Neuronal stem cell (in vitro differentiated cells): ENCODE measurements at regions not wholly inside any gene's neighbourhood (a gene's known extent, or its start where the extent isn't known, plus 50 kb on each side); places are given as distances from the start of the nearest gene placed in this dataset.
A peak's percentile ranks its signal among the peaks of the same experiment; 100 is the strongest.

Source experiments
- DNase-seq: peaks from one replicate; pipeline ENCODE4 v3.0.0-alpha.2; 2013; ENCODE audit warnings: low spot score
- H2AFZ ChIP-seq: one replicate; pipeline ENCODE4 v1.6.1; 2013; ENCODE audit warnings: mild to moderate bottlenecking, low read length, inconsistent platforms
- H2AK5ac ChIP-seq: 2 replicates; pipeline ENCODE4 v1.6.1; 2013; ENCODE audit warnings: low read depth, mild to moderate bottlenecking, inconsistent platforms, low read length, moderate library complexity, mixed read lengths
- H2BK120ac ChIP-seq: 2 replicates; pipeline ENCODE4 v1.6.1; 2013; ENCODE audit warnings: low read depth, mild to moderate bottlenecking, inconsistent platforms, low read length, moderate library complexity, mixed read lengths
- H2BK12ac ChIP-seq: one replicate; pipeline ENCODE4 v1.6.1; 2013; ENCODE audit warnings: low read length, inconsistent platforms
- H2BK15ac ChIP-seq: 2 replicates; pipeline ENCODE4 v1.6.1; 2013; ENCODE audit warnings: mild to moderate bottlenecking, low read length, inconsistent platforms, mixed read lengths
- H2BK5ac ChIP-seq: one replicate; pipeline ENCODE4 v1.6.1; 2013; ENCODE audit warnings: inconsistent platforms, mild to moderate bottlenecking, low read length, moderate library complexity
- H3K14ac ChIP-seq: one replicate; pipeline ENCODE4 v1.6.1; 2013; ENCODE audit warnings: low read length, inconsistent platforms
- H3K18ac ChIP-seq: 2 replicates; pipeline ENCODE4 v1.6.1; 2013; ENCODE audit warnings: low read length, inconsistent platforms
- H3K23ac ChIP-seq: 2 replicates; pipeline ENCODE4 v1.6.1; 2013; ENCODE audit warnings: low read depth, mild to moderate bottlenecking, mixed read lengths, low read length, inconsistent platforms; ENCODE audit not compliant: poor library complexity
- H3K27ac ChIP-seq: replicated peaks from 3 replicates; pipeline ENCODE4 v1.5.1; 2013; ENCODE audit warnings: low read length, inconsistent platforms
- H3K27me3 ChIP-seq, 3 experiments: 2 replicates each; pipeline ENCODE4 v1.6.1; 2013; ENCODE audit warnings: low read length in 3 of 3, mild to moderate bottlenecking in 2 of 3, inconsistent platforms in 1 of 3, low read depth in 1 of 3, mixed read lengths in 1 of 3, moderate library complexity in 1 of 3; ENCODE audit not compliant: control insufficient read depth in 3 of 3, insufficient read depth in 3 of 3
- H3K36me3 ChIP-seq, 2 donors: replicated peaks in 1 of 2; 2 replicates each; pipeline ENCODE4 v1.6.1; 2013; ENCODE audit warnings: low read length in 2 of 2; ENCODE audit not compliant: control insufficient read depth in 2 of 2, insufficient read depth in 2 of 2
- H3K4ac ChIP-seq: 2 replicates; pipeline ENCODE4 v1.6.1; 2013; ENCODE audit warnings: inconsistent platforms, mild to moderate bottlenecking, low read length, moderate library complexity
- H3K4me1 ChIP-seq, 2 donors: 1 replicate in 1 of 2; 2 replicates in 1 of 2; pipeline ENCODE4 v1.6.1; 2013; ENCODE audit warnings: low read length in 2 of 2, low read depth in 1 of 2; ENCODE audit not compliant: control insufficient read depth in 2 of 2, insufficient read depth in 1 of 2
- H3K4me2 ChIP-seq: one replicate; pipeline ENCODE4 v1.6.1; 2013; ENCODE audit warnings: mild to moderate bottlenecking, low read length, inconsistent platforms; ENCODE audit not compliant: insufficient read depth, poor library complexity, severe bottlenecking
- H3K4me3 ChIP-seq, 2 donors: 2 replicates each; pipeline ENCODE4 v1.5.1; 2013; ENCODE audit warnings: low read length in 2 of 2, mild to moderate bottlenecking in 2 of 2, inconsistent platforms in 1 of 2, moderate library complexity in 1 of 2
- H3K79me1 ChIP-seq: one replicate; pipeline ENCODE4 v1.6.1; 2013; ENCODE audit warnings: low read depth, mild to moderate bottlenecking, inconsistent platforms, low read length, moderate library complexity
- H3K9ac ChIP-seq: one replicate; pipeline ENCODE4 v1.6.1; 2013; ENCODE audit warnings: mild to moderate bottlenecking, low read depth, low read length, inconsistent platforms; ENCODE audit not compliant: poor library complexity
- H3K9me3 ChIP-seq, 2 donors: replicated peaks in 1 of 2; 2 replicates each; pipeline versions ENCODE3 to v1.6.1; 2013; ENCODE audit warnings: low read length in 2 of 2, mild to moderate bottlenecking in 2 of 2, inconsistent platforms in 1 of 2, low read depth in 1 of 2, mixed read lengths in 1 of 2, moderate library complexity in 1 of 2; ENCODE audit not compliant: control insufficient read depth in 2 of 2, insufficient read depth in 1 of 2
- H4K8ac ChIP-seq: one replicate; pipeline ENCODE4 v1.6.1; 2013; ENCODE audit warnings: low read depth, mild to moderate bottlenecking, inconsistent platforms, low read length, moderate library complexity
- H4K91ac ChIP-seq: one replicate; pipeline ENCODE4 v1.6.1; 2013; ENCODE audit warnings: low read length, low read depth, mild to moderate bottlenecking, inconsistent platforms; ENCODE audit not compliant: poor library complexity
- WGBS, 2 donors: extraction: QIAGEN DNeasy Blood & Tissue Kit; methylation state at CpG; one replicate each; pipeline ENCODE4 v1.1.7; 2013; ENCODE audit warnings: missing lambda C conversion rate in 2 of 2, mixed read lengths in 1 of 2; ENCODE audit not compliant: insufficient read length in 2 of 2, insufficient replicate concordance in 1 of 2; ENCODE audit errors: extremely low coverage in 2 of 2; 5-methylcytosine and 5-hydroxymethylcytosine counted together

DNA sequence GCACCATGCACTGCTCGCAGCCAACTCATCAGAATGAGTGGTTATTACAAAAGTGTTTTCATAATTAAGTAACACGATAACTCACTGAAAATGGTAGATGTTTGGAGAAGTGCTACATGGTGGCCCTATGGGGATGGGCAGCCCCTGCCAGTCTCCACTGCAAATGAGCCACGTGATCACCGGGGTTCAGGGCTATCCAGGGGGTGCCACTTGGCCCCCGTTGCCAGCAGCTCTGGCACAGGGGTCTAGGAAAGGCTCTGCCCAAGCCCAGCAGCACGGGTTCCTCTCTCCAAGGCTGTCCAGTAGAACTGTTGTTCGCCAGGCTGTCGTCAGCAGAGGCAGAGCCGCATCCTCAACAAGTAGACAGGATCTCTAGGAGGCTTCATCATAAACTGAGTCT is 382.1 kb upstream of the B3GAT1 start:
- no peak overlapping the region for H2AK5ac ChIP-seq
- no peak overlapping the region for H2AFZ ChIP-seq
- H2BK15ac ChIP-seq: peak overlapping the region; percentile 5
- H3K23ac ChIP-seq: no peak overlapping the region
- H3K9me3 ChIP-seq: no peaks in the 10 kb centered on the region
- H4K91ac ChIP-seq: no peak overlapping the region
- H3K4me3 ChIP-seq: no peak overlapping the region
- H3K4me2 ChIP-seq: no peak overlapping the region
- no peak overlapping the region for H3K4ac ChIP-seq
- peaks cover 0 to 20% of the 10 kb centered on the region in 2 donors for H3K4me1 ChIP-seq
- peaks cover 0 to 8% (median 0%) of the 10 kb centered on the region in 3 experiments for H3K27me3 ChIP-seq
- H3K18ac ChIP-seq: no peak overlapping the region
- DNase-seq: no peak
- H2BK120ac ChIP-seq: no peak overlapping the region
- H3K79me1 ChIP-seq: no peaks in the 10 kb centered on the region
- H3K14ac ChIP-seq: no peak overlapping the region
- H2BK5ac ChIP-seq: peak overlapping the region; percentile 12
- H4K8ac ChIP-seq: no peak overlapping the region
- no CpG with 5 or more reads among the region's 9 CpGs for WGBS, 2 donors
- no peaks in the 10 kb centered on the region for H3K36me3 ChIP-seq
- H3K9ac ChIP-seq: no peak overlapping the region
- no peak overlapping the region for H3K27ac ChIP-seq
- H2BK12ac ChIP-seq: no peak overlapping the region

DNA sequence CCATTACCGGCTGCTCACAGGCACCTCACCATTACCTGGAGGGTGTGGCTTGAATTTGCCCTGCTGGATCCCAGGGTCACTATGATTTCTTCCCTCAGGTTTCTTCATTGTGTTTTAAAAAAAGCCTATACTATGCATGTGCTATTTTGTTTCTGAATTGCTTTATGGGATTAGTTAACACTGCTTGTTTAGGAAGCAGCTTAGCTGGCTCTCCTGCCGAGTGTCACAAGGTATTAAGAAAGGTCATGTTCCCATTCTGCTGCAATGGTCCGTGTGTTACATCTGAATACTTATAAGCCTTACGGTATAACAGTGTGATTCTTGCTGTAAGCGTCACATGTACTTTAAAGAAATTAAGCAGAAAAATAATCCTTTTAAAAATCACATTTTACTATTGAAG is 380.6 kb upstream of the B3GAT1 start:
- Histone ChIP-seq H4K8ac (no peak overlapping the region), H3K27ac (no peak overlapping the region), H3K36me3 (no peaks in the 10 kb centered on the region), H3K18ac (no peak overlapping the region), H3K14ac (no peak overlapping the region), H3K9ac (no peak overlapping the region), H3K4me3 (no peak overlapping the region), H3K23ac (no peak overlapping the region), H3K27me3 (peaks cover 0 to 8% (median 0%) of the 10 kb centered on the region in 3 experiments), H2BK12ac (no peak overlapping the region), H2AK5ac (no peak overlapping the region), H2BK120ac (no peak overlapping the region), H3K4ac (no peak overlapping the region), H3K4me2 (peak overlapping the region; percentile 11), H3K4me1 (peaks cover 0 to 17% of the 10 kb centered on the region in 2 donors), H2BK15ac (no peak overlapping the region), H2BK5ac (no peak overlapping the region), H2AFZ (no peak overlapping the region), H4K91ac (no peak overlapping the region), H3K9me3 (no peaks in the 10 kb centered on the region), H3K79me1 (no peaks in the 10 kb centered on the region)
- no peak for DNase-seq
- no CpG with 5 or more reads among the region's 5 CpGs for WGBS, 2 donors

DNA sequence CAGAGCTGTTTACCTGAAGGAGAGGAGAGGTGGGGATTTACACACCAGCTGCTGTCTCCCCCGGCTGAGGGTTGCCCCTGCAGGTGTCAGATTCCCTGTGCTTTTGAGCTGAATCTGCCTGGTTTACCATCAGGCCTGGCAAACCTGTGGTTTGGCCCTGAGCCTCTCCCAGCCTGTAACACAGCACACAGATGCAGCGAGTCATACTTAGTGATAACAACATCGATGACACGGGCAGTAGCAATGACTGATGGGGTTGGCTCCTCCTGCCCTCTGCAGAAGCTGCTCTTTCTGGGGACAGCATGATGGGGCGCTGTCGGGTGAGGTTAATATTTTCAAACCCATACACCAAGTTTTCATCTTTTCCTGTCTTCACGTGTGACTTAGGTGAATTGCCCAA is 380.0 kb upstream of the B3GAT1 start:
- H3K14ac ChIP-seq: peak overlapping the region; percentile 75
- no peak overlapping the region for H3K27ac ChIP-seq
- peaks cover 0 to 8% (median 0%) of the 10 kb centered on the region in 3 experiments for H3K27me3 ChIP-seq
- H3K4ac ChIP-seq: no peak overlapping the region
- H2AK5ac ChIP-seq: peak overlapping the region; percentile 45
- WGBS, 2 donors: no CpG with 5 or more reads among the region's 7 CpGs
- H2BK5ac ChIP-seq: no peak overlapping the region
- H2AFZ ChIP-seq: no peak overlapping the region
- H3K4me1 ChIP-seq: peaks cover 0 to 17% of the 10 kb centered on the region in 2 donors
- H3K23ac ChIP-seq: no peak overlapping the region
- peak overlapping the region; percentile 75 for H2BK12ac ChIP-seq
- H4K91ac ChIP-seq: no peak overlapping the region
- no peak overlapping the region for H3K4me3 ChIP-seq
- H4K8ac ChIP-seq: no peak overlapping the region
- H2BK15ac ChIP-seq: peak overlapping the region; percentile 74
- no peak for DNase-seq
- no peaks in the 10 kb centered on the region for H3K79me1 ChIP-seq
- no peak overlapping the region for H2BK120ac ChIP-seq
- no peak overlapping the region for H3K9ac ChIP-seq
- no peaks in the 10 kb centered on the region for H3K36me3 ChIP-seq
- peak overlapping the region; percentile 78 for H3K18ac ChIP-seq
- no peaks in the 10 kb centered on the region for H3K9me3 ChIP-seq
- no peak overlapping the region for H3K4me2 ChIP-seq

DNA sequence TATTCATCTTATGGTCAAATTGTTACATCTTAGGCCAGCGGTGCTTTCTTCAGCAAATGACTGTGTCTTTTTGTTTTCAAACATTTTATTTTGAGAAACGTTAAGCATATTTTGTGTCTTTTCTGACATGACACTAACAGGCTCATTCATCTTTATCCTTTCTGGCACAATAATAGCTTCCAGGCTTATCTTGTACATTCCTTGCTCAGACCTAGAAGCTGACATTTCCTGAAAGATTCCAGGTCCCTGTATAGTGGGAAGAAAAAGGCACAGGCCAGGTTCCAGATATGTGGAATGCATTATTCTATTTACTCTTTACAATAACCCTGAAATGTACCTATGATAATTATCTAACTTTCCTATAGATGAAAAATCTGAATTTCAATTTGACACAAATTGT is 379.1 kb upstream of the B3GAT1 start:
- Histone ChIP-seq H3K4me3 (no peak overlapping the region), H3K4me1 (peaks cover 0 to 17% of the 10 kb centered on the region in 2 donors), H2BK5ac (no peak overlapping the region), H3K36me3 (no peaks in the 10 kb centered on the region), H3K23ac (no peak overlapping the region), H3K18ac (no peak overlapping the region), H2AFZ (no peak overlapping the region), H3K79me1 (no peaks in the 10 kb centered on the region), H4K91ac (no peak overlapping the region), H4K8ac (no peak overlapping the region), H2BK15ac (no peak overlapping the region), H3K9me3 (no peaks in the 10 kb centered on the region), H3K27me3 (peaks cover 0 to 8% (median 0%) of the 10 kb centered on the region in 3 experiments), H3K4ac (no peak overlapping the region), H3K14ac (no peak overlapping the region), H3K9ac (no peak overlapping the region), H3K27ac (no peak overlapping the region), H2BK120ac (no peak overlapping the region), H2AK5ac (no peak overlapping the region), H2BK12ac (no peak overlapping the region), H3K4me2 (no peak overlapping the region)
- no CpG with 5 or more reads among the region's 2 CpGs for WGBS, 2 donors
- DNase-seq: no peak
